TTC549 (cell line): ENCODE measurements at regions not wholly inside any gene's neighbourhood (a gene's known extent, or its start where the extent isn't known, plus 50 kb on each side); places are given as distances from the start of the nearest gene placed in this dataset.
"Not testable (repeated sequence)": the region's sequence is repeated elsewhere in the genome, so short reads cannot be mapped to it uniquely, and the experiment has no call there.

Experiments
- FAIRE-seq: peaks from 2 replicates; lab custom pipeline; 2012; peaks lifted over from hg19 to GRCh38; lab: Jason Lieb, UNC

DNA sequence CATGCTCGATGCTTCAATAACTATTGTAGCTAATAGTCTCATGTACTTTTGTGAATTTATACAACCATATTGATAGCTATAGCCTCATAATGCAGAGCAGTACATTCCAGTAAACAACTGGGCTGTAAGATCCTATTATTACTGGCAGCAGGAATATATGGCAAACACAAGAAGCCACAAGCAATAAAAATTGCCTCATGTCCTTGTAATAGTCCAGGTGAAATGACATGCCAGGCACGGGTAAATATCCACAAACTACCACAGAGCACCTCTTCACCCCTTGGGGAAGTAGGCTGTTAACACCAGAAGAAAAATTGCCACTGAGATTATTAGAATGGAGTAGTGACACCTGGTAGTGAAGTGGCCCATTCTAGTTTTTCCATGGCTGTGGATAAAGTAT, 158.3 kb downstream of the MTX2 start:
- FAIRE-seq: no peak

DNA sequence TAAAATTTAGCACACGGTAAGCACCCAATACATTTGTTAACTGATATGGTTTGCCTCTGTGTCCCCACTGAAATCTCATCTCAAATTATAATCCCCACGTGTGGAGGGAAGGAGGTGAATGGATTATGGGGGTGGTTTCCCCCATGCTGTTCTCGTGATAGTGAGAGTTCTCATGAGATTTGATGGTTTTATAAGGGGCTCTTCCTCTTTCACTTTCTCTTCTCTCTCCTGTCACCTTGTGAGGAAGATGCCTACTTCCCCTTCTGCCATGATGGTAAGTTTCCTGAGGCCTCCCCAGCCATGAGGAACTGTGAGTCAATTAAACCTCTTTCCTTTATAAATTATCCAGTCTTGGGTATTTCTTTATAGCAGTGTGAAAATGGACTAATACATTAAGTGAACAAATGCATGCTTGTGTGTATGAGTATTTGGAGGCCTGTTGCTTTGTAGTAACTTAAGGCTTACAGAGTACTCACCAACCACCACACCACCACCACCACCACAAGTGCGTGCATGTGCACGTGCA, 159.8 kb downstream of the MTX2 start:
- not testable (repeated sequence) for FAIRE-seq

DNA sequence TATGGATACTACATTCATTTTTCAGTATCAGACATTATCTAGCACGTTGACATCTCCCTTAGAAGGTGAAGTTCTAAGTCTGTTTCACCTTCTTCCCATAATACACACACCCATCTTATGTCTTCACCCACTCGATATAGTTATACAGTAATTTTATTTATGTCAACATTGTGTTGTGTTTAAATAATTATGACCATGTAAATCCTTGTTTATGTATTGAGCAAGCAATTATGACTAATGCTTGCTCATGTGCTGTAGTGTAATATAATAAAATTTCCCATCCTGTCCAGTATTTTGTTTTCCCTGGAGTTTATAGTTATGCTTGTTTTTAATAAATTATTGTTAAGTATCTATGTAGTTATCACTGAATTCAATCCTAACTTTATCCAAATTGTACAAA, 163.2 kb downstream of the MTX2 start:
- no peak for FAIRE-seq

DNA sequence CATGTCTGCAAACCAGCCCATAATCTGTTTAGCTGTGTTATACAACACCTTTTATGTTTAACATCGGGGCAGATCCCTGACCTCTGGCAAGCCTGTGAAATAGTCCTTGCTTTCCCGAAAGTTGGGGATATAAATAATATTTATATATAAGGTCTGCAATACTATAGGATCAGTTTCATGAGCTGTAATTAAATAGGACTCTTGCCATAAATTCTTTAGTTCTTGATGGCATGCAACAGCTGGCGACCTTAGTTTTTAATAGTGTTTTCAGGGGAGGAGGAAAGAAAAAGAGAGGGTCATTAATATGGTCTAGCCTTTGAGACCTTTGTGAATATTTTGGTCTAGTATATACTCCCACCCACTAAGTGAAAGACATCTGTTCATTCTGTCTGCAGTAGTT, 166.5 kb downstream of the MTX2 start:
- no peak for FAIRE-seq

DNA sequence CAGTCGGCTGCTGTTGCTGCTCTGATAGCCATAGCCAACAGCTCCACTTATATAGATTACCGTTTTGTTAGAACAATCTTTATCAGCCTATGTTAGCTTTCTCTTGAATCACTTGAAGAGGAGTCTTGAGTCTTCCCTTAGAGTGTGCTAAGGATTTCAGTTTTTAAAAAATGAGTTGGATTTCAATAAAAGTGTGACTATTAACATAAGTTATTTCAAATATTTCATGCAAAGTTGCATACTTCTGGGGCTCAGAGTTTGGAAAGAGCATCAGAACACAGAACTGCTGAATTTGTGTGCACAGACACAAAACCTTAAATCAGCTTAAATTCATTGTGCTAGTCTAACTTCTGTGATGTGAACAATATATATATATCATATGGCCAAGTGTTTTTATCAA, 174.7 kb downstream of the MTX2 start:
- no peak for FAIRE-seq

DNA sequence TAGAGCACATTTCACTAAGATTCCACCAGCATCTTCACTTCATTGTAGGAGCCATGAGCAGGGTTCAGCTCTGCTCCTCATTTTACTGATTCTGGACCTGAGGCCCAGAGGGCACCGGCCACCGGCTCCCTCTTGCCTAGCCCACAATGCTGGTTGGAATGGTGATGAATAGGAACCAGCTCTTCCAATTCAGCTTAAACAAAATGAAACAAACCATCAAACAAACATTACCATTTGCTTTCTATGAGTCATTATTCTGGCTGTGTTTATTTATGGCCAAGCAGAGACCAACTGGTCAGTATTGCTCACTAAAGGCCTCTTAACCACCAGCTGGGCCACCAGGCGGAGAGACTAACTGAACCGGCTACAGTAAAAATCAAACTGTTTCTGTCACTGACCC, 176.7 kb downstream of the MTX2 start:
- FAIRE-seq: no peak

DNA sequence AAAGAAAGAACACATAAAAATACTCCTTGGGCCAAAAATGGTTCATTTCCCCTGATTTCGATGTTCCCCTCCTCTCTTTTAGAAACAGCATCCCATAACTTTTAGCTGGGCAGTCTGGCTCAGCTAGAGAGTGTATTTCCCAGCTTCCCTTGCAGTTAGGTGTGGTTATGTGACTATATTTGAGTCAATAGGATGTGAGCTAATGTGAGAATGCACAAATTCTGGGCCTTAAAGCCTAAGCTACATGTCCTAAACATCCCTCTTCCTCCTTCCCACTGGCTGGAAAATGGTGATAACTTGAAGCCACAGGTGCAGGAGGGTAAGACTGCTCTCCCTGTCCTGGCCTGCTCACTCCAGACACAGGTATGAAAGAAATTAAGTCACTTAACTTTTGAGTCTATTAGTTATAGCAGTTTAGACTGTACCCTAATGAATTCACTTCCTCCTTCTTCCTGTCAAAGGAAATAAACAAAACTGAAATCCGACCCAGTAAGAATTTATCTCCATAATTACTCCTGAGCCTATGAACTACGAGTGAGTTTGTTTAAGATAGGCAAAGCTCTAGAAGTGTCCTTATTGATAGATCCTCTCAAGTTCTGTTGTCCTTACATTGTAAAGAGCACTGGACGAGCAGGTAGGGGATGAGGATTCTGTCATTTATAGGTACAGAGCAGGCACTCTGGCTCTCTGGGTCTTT, 177.6 kb downstream of the MTX2 start:
- no peak for FAIRE-seq

DNA sequence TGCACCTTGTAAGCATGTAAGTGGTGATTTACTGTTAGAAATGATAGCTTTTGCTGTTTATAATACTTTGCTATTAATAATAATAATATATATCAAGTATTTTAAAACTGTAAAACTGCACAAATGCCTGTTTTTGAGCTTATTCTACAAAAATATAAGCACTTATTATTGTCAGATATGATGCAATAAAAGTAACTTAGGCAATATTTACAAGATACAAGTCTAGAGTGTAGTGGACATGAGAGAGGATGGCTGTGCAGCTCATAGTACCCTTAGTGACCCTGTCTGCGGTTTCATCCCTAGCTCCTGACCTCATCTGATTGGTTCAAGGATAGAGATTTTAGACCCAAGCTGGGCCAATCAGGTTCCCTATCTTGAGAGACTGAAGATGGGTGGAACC, 178.4 kb downstream of the MTX2 start:
- no peak for FAIRE-seq

DNA sequence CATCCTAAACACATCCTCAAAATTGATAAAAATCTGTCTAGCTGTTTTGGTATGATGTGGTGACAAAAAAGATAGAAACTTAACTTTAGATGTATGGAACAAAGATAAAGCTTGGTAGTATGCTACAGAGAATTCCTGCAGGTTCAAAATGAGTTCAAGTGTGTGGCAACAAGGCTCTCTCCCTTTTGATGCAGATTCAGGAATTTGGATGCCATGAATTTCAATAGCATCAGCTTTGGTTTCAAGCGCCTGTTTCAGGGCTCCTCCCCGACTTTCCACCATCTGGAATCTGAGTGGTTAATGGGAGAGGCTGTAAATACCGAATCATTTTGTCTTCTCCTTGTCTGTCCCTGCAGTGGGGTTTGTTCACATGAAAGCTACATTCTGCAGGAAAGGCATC, 180.6 kb downstream of the MTX2 start:
- no peak for FAIRE-seq

DNA sequence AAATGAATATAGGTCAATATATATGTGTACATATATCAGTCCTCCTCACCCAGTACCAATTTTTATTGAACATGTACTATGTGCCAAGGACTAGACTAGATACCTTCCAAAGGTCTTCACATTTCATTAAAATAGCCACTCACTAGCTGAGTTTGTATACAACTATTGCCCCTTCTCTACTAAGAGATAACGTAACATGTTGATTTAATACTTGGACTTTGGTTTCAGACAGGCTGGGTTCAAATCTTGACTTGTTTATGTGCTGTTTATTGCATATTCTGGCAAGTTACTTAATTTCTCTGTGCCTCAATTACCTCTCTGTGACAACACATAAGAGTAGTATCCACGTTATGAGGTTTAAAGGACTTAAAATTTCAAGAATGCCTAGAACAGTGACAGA, 184.5 kb downstream of the MTX2 start:
- no peak for FAIRE-seq

DNA sequence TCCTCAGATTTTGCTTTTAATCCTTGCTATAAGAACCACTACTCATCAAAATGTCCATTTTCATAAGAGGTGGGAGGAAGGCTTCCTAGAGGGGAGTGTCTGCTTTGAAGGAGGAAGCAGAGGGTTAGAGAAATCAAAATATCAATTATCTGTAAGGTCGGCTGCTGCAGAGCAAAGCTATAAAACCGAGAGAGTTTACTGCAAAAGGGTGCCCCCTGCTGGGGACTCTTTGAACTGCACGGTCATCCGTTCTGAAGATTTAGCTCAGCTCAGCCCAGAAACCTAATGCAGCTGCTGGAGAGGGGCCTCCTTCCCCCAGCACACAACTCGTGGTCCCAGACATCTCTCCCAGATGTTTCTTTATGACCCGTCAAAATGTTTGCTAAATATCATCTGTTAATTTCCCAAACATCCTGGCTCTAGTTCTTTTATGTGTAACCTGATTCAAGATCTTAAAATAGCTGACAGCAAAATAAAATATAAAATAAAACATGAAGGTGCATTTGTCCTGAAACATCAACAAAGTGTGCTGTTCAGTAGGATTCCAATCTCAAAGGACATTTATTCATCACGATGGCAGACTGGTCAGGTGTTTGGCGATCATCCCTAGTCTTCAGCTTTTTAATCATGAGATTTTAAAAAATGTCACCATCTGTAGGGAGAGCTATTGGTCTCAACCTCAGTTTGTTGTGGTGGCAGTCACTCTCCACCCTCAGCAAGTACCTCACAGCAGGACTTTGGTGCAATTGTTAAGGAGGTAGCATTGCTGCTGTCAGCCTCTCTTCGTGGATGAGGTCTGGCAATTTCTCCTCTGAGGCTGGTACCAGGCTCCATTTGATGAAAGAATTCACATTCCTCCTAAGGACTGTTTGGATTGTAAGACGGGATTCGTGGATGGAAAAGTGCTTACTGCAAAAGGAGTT, 185.9 kb downstream of the MTX2 start:
- FAIRE-seq: no peak

DNA sequence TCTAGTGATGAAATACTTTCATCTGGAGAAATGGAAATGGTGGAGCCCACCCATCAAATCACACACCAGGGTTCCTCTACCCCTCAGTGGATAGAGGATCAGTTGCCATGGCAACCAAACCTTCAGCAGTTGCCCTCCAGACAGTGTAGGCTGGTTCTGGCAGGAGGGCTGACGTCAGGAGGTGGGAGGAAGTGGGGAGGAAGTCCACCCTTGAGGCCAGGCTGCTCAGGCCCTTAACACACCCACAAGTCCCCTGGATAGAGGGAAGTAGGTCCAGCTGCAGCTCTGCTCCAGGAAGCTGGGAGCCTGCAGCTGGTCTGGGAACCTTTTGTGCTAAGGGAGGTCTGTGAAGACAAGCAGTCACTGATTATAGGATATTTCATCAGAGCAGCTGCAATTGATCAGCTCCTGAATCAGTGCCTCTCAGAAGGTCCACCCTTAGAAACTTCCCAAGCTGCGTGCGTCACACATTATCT, 186.6 kb downstream of the MTX2 start:
- FAIRE-seq: no peak

DNA sequence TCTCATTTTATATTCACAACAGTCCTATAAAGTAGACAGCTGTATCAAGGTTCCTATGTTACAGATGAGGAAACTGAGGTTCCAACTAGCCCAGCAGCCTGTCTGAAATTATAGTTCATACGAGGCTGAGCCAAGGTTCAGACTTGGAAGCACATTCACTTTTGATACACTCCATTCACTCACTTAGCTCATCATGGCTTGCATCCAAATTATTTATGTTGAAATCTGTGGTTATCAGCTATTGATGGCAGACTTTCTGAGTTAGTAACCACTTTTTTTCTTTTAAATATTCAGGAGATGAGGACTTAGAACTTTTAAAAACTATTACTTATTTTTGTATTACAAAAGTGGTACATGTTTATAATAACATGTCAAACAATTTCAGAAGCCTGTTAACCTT, 188.2 kb downstream of the MTX2 start:
- FAIRE-seq: no peak

DNA sequence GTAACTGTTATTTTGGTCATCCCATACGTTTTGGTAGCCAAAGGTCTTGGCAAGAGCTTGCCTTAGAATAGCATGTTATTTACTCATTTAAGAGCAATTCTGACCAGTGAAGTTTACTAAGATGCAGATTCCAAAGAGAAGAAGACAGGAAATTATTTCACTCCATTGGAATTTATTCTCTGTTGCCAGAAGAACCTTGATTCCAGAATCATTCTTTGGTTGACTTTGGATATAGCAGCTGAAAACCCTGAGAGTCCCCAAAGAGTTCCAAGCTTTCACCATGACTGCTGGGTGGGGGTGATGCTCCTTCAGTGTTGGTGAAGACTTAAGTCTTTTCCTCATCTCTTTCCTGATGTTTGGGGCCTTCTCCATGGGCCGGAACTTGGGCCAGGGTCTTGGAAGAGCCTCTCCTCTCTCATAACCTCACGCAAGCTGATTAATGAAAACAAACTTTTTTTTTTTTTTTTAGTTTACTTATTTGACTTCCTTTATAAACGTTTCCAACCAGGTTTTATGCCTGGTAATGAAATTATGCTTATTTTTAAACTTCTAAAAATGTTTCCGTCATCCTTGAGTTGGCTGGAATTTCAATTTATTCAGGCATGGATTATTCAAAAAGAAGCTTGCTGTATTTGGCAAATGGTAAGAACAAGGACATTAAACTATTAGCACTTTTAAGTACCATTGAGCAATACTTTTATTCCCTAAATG, 192.0 kb downstream of the MTX2 start:
- no peak for FAIRE-seq

DNA sequence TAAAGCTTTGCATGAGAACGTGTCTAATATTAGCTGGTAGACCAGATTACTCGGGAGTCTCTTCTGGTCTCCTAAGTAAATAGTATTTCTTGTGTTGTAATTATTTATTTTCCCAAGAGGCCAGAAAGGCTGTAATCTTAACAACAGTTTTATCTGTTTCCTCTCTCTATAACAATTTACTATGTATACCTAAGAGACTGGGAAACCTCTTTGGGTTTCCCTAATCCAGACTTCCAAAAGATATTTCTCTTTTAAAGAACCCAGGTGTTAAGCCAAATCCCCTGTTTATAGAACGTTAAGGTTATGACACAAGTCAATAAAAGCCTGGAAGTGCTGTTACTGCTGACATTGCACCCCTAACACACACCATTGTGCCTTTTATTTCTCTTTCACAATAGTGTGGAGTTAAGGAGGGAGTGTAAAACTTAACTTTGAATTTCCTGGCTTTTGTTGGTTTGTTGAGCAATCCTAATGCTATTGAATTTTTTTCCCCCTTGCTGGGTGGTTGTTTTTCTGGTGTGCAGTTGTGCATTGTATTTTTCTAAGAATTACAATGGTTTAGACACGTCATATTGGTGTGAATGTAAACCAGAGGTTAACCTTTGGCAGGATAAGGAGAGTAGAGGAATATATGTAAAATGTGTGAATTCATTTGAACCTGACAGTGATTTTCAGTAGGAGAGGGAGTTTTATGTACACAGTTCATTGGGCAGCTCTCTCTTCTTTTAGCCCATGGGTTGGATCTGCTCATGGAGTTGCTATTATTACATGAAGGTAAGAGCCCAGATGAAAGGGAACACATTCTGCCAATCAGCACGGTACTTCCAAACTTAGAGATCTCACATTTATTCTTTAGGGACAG, 192.8 kb downstream of the MTX2 start:
- FAIRE-seq: no peak

DNA sequence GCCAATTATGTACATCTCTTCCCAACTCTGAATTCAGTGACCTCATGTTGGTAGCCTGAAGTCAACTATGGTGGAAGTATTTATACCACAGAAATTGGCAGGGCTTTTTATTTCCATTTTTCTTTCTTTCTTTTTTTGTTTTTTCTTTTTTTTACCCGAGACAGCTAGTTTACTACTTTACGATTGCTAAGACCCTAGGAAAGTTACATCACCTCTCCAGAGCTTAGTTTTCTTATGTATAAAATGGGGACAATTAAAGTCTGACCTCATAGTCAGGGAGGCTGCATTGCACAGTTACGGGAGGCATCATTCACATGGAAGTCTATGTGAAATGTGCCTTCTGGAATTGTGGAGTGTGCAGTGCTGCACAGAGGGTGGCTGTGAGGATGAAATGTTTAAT, 194.3 kb downstream of the MTX2 start:
- no peak for FAIRE-seq

DNA sequence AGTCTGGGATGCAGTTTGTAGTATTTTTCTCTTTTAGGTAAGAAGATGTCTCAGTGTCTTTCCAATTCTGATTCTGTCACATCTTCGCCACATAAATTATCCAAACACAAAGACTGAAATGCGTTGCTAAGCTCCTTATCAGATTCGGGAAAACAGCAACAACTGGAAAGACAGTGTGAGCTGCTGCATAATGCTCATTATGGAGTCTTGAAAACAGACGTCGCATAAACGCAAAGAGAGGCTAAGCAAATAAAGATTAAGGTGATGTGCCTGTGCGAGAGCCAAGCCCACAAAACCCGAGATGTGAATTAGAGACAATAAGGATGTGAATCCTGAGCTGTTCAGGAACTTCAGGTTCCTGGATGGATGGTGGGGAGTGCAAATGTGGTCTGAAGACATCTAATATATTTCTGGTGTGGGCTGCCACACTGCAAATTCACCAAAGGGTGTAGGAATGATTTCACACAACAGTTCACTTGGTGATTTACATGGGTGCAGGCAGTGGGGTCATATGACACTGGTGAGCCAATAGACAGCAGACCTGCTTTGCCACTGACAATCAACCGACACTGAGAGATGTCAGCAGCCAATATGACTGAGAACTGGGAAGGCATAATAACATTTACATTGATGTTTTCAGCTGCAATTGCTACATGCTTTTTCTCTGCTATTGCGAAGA, 195.8 kb downstream of the MTX2 start:
- no peak for FAIRE-seq

DNA sequence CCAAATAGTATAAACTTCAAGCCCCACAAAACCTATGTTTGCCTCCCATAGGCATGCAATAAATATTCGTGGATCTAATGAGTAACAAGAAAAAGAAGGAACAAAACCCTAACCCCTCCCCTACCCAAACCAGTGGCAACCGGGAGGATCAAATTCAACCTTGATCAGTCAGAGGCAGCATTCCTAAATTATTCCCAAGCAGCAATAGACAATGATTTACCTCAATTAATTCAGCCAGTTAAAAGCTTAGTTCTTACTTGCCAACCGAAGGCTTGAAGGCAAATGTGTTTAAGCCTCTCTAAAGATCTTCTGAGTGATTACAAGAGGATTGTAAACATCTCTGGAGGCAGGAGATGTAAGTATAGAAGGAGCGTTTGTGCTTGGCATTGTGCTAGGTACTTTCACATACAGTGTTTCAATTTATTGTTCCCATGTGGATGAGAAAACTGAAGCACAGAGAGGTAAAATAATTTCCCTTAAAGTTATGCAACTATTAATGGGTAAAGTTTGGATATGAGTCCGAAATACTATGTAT, 197.7 kb downstream of the MTX2 start:
- FAIRE-seq: no peak

DNA sequence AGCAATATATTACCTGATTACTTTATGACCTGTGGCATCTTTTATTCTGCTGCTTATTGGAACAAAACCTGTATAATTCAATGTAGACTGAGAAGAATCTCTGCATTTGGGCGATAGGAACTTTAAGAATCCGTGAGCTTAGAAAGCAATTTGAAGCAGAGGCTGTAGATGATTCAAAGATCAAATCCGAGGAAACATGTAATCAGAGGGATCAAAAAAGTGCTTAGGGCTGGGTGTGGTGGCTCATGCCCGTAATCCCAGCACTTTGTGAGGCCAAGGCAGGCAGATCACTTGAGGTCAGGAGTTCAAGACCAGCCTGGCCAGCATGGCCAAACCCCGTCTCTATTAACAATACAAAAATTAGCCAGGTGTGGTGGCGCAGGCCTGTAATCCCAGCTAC, 198.4 kb downstream of the MTX2 start:
- FAIRE-seq: no peak

DNA sequence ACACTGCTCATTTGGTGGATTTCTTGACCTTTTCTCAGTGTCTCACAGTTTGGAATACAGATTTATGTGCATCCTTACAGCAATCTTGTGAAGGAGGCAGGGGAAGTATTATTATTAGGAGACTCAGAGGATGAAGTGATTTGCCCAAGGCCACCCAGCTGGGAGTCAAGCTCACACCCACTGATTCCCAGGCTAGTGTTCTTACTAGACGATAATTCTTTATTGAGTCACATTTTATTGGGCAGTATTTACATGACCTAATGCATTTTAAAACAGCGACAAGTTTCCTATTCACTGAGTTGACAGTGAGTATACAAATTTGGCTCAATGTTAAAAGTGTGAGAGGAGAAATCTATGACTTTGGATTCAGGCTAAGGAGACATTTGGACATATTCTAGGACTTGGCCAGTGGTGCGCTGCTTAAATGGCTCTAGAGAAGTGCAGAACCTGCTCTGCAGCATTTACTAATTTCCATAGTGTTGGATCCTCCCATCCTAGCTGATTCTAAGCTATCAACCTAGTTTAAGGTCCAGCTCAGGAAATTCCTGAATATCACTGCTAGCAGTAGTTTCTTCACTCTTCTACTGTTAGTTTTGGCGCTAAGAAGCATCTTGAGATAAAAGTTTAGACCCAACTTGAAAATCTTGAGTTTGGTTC, 199.3 kb downstream of the MTX2 start:
- no peak for FAIRE-seq
